ENCODE measurements at regions not wholly inside any gene's neighbourhood (a gene's known extent, or its start where the extent isn't known, plus 50 kb on each side); places are given as distances from the start of the nearest gene placed in this dataset.

DNA sequence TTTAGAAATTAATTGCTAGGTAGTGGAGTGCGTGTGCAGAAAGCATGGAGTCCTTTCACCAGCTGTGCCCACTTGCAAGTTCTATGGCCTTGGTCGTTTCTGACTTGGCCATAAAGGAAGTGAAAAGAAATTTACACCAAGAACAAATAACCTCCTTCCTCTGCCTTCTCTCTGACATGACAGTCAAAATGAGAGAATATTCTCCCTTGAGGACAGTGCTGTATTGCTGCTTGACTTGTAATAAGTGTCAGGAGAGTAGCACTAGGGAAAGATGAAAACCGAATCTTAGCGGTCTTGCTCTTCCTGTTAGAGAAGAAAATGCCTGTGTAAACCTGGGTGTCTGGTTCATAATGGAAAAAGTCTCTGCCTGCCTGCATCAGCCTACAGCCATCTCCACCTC is 333.1 kb upstream of the RAG2 start:
- DNase-seq (ENCODE audit: low spot score), result no peak

GRCh38 chr11:36930256-36930655 is 332.2 kb upstream of the RAG2 start:
- Histone ChIP-seq H3K4me1 (replicated peaks) (no peaks in the 10 kb centered on the region), H3K36me3 (no peaks in the 10 kb centered on the region), H3K4me3 (no peak overlapping the region), H3K9me3 (no peaks in the 10 kb centered on the region), H3K27me3 (replicated peaks; ENCODE audit: insufficient read depth) (no peaks in the 10 kb centered on the region), H3K27ac (no peak overlapping the region)
- WGBS, result 57% methylated on average over 3 of the region's 3 CpGs
- intact Hi-C loops (cut with DNase I), result no loop called here
- TF ChIP-seq POLR2A (IDR thresholded peaks at IDR 0.05) (no peak), POLR2AphosphoS5 (IDR thresholded peaks at IDR 0.05) (no peak)
- TF ChIP-seq, protein P1, sequence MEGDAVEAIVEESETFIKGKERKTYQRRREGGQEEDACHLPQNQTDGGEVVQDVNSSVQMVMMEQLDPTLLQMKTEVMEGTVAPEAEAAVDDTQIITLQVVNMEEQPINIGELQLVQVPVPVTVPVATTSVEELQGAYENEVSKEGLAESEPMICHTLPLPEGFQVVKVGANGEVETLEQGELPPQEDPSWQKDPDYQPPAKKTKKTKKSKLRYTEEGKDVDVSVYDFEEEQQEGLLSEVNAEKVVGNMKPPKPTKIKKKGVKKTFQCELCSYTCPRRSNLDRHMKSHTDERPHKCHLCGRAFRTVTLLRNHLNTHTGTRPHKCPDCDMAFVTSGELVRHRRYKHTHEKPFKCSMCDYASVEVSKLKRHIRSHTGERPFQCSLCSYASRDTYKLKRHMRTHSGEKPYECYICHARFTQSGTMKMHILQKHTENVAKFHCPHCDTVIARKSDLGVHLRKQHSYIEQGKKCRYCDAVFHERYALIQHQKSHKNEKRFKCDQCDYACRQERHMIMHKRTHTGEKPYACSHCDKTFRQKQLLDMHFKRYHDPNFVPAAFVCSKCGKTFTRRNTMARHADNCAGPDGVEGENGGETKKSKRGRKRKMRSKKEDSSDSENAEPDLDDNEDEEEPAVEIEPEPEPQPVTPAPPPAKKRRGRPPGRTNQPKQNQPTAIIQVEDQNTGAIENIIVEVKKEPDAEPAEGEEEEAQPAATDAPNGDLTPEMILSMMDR (IDR thresholded peaks at IDR 0.05), result no peak
- no peak for DNase-seq (ENCODE audit: low spot score)

More for the DNA sequence above, 333.1 kb upstream of the RAG2 start:
- Histone ChIP-seq H3K27ac (no peak overlapping the region), H3K9me3 (no peaks in the 10 kb centered on the region), H3K4me3 (no peak overlapping the region), H3K36me3 (no peaks in the 10 kb centered on the region), H3K4me1 (replicated peaks) (no peaks in the 10 kb centered on the region), H3K27me3 (replicated peaks; ENCODE audit: insufficient read depth) (no peaks in the 10 kb centered on the region)
- 78% methylated on average over 4 of the region's 4 CpGs for WGBS
- intact Hi-C loops (cut with DNase I), result no loop called here
- TF ChIP-seq, protein P1 (IDR thresholded peaks at IDR 0.05), result no peak
- TF ChIP-seq POLR2A (IDR thresholded peaks at IDR 0.05) (no peak), POLR2AphosphoS5 (IDR thresholded peaks at IDR 0.05) (no peak)

- DNase-seq (ENCODE audit: low spot score), result no peak
- no peaks in the 10 kb centered on the region for H3K9me3 ChIP-seq
- no peaks in the 10 kb centered on the region for H3K27me3 ChIP-seq (replicated peaks; ENCODE audit: insufficient read depth)
- TF ChIP-seq POLR2A (IDR thresholded peaks at IDR 0.05) (no peak), POLR2AphosphoS5 (IDR thresholded peaks at IDR 0.05) (no peak)
- TF ChIP-seq, protein P1 (IDR thresholded peaks at IDR 0.05), result no peak
- no peak overlapping the region for H3K4me3 ChIP-seq
- intact Hi-C loops (cut with DNase I), result no loop called here
- H3K36me3 ChIP-seq, result no peaks in the 10 kb centered on the region
- 71% methylated on average over 1 of the region's 1 CpG for WGBS
- no peaks in the 10 kb centered on the region for H3K4me1 ChIP-seq (replicated peaks)
- H3K27ac ChIP-seq, result no peak overlapping the region
Measured at GRCh38 chr11:36929401-36929800, 331.4 kb upstream of the RAG2 start.

- Histone ChIP-seq H3K4me1 (replicated peaks) (no peaks in the 10 kb centered on the region), H3K27ac (no peak overlapping the region), H3K36me3 (no peaks in the 10 kb centered on the region), H3K27me3 (replicated peaks; ENCODE audit: insufficient read depth) (no peaks in the 10 kb centered on the region), H3K4me3 (no peak overlapping the region), H3K9me3 (no peaks in the 10 kb centered on the region)
- WGBS, result 33% methylated on average over 1 of the region's 1 CpG
- intact Hi-C loops (cut with DNase I), result no loop called here
- TF ChIP-seq POLR2AphosphoS5 (IDR thresholded peaks at IDR 0.05), result no peak
- TF ChIP-seq POLR2A (IDR thresholded peaks at IDR 0.05), result no peak
- TF ChIP-seq, protein P1 (IDR thresholded peaks at IDR 0.05), result no peak
- DNase-seq (ENCODE audit: low spot score), result no peak
Measured at GRCh38 chr11:36928621-36929020, 330.6 kb upstream of the RAG2 start.

- H3K27ac ChIP-seq, result no peak overlapping the region
- WGBS, result 2% methylated on average over 1 of the region's 1 CpG
Measured at GRCh38 chr11:36899800-36900199, 301.8 kb upstream of the RAG2 start.

More at GRCh38 chr11:36899800-36900199, 301.8 kb upstream of the RAG2 start:
- no peaks in the 10 kb centered on the region for H3K27me3 ChIP-seq (replicated peaks; ENCODE audit: insufficient read depth)
- intact Hi-C loops (cut with DNase I), result no loop called here
- H3K4me1 ChIP-seq (replicated peaks), result no peaks in the 10 kb centered on the region
- no peak for TF ChIP-seq POLR2AphosphoS5 (IDR thresholded peaks at IDR 0.05)
- TF ChIP-seq, protein P1 (IDR thresholded peaks at IDR 0.05), result no peak
- no peak for TF ChIP-seq POLR2A (IDR thresholded peaks at IDR 0.05)
- H3K9me3 ChIP-seq, result no peaks in the 10 kb centered on the region
- no peak for DNase-seq (ENCODE audit: low spot score)
- no peak overlapping the region for H3K4me3 ChIP-seq
- H3K36me3 ChIP-seq, result no peaks in the 10 kb centered on the region
